COR-L47 (cell line): ENCODE measurements at regions not wholly inside any gene's neighbourhood (a gene's known extent, or its start where the extent isn't known, plus 50 kb on each side); places are given as distances from the start of the nearest gene placed in this dataset.

Source experiments
- DNase-seq: peaks from one replicate; lab custom pipeline; 2025; lab: John Stamatoyannopoulos, UW

DNA sequence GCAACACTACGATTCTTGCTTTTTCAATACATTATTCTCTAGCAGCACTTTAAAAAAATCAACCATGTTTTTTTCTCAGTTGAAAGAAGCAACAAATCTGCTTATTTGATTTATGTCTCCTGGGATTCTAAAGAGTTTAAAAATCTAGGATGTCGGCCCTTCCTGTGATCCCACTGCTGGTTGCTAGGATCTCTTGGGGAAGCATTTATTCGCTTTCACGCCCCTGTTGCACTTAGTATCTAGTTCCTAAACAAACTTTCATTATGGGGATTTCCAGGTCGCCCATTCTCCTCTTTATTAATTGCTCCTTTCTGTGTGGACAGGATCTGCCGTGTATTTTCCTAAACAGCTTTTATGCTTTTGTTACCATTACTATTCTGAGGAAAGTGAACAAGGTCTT, 313.5 kb downstream of the AGTPBP1 start:
- no peak for DNase-seq

DNA sequence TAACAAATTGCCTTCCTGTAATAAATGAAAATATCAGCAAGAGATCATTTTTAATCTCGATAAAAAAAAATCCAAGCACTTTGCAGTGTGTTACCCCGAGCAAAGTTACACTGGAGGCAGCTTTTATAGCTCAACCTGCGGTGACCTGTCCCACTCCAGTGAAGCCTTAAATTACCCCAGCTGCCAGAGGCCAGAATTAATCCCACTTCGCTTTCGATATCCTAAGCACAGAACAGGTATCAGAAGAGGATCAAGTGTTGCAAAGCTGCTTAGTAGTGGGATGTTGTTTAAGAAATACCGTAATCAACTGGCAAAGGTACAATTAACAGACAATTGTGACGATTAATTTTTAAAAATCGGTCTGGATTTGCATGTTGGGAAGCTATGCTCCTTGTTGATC, 314.0 kb downstream of the AGTPBP1 start:
- no peak for DNase-seq

DNA sequence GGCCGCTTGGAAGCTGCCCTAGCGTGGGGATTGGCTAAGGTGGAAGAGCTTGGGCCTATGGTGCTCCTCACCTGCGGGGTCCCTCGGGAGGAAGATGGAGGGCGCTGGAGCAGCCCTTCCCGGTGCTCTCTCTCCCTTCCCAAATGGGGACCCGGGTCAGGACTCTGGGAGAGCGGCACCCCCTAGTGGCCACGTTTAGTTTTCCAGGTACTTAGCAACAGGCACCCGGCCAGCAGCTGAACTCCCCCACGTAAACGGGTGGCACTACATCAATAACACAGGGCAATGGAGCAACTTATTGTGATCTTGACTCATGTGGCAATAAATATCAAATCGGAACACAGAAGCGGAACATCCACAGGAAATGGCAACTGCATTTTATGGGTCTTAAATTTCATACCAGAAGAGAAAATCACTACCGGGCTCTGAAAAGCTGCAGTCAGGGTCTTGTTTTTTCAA, 316.6 kb downstream of the AGTPBP1 start:
- peak; percentile 59 for DNase-seq

DNA sequence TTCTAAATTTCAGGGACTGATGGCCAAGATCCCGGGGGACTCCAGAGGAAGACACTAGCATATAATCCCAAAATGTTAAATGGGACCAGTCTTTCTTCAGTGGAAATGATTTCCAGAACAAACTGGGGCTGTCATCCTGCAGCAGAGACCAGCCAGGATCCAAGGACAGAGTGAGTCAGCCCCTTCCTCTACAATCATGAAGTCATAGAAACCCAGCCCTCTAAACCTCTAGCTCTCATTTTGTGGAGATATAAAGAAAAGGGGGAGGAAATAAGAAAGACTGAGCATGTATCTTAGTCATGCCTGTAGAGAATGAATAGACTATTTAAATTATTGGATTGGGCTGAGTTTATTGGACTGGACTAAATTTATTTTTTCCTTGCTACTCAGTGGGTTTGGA, 318.3 kb downstream of the AGTPBP1 start:
- DNase-seq = no peak

DNA sequence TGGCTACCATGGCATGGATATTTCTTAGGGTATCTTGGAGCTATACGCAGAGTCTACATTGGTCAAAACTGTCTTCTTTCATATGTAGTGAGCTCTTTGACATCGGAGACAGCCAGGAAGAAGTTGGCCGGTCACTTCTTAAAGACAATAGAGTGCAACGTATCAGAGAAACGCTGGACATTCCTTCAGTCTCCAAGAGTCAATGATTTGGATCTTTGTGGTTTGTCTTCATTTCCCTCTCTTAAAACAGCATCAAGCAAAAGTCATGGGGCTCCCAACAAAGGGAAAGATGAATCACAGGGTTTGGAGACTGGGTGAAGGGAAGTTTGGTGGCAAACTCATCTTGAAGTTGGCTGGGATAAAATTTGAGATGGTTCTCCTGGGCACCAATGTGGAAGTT, 320.1 kb downstream of the AGTPBP1 start:
- DNase-seq = no peak

DNA sequence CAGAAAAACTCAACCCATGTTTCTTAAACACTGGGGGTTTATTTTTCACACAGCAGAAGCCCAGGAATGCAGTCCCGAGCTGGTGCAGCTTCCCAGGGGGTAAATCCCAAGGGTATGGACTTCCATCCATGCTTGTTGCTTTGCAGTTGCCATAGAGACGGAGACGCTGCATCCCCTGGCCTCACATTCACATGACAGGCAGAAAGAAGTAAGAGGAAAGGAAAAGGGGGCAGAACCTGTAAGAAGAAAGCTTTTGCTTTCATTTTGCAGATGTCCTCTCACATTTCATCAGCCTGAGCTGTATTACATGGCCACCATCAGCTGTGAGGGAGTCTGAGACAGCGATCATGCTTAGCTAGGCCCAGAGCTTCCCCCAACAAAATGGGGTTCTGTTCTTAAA, 321.0 kb downstream of the AGTPBP1 start:
- no peak for DNase-seq

DNA sequence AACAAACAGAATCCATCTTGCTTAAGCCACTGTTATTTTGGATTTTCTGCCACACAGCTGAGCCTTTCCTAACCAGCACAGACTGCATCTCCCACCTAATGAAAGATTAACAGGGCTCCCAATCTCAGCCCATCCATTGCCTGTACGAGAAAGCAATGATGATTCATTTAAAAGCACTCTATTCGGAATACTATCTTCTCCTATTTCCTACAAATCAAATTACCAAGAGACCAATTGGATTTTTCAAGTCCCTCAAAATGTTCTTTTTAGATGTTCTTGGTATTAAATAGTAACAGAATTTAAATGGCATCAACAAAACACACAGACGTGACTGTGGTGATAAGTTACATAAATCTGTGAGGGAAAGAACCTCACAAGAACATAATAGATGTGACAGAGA, 324.1 kb downstream of the AGTPBP1 start:
- no peak for DNase-seq

DNA sequence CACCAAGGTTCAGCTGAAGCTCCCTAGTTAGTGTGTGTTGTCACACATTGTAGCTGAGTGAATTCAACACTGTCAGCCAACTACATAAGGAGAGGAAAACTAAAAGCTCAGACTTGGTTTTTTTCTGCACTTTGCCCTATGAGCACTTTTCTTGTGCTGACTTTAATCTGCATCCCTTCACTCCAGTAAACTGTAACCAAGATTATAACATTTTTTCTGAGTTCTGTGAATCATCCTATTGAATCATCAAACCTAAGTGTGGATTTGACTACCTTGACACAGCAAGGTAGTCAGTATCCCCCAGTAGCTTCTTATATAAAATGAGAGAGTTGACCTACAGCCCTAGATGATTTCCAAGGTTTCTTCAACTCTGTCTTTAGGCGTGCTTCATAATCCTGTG, 325.0 kb downstream of the AGTPBP1 start:
- no peak for DNase-seq

DNA sequence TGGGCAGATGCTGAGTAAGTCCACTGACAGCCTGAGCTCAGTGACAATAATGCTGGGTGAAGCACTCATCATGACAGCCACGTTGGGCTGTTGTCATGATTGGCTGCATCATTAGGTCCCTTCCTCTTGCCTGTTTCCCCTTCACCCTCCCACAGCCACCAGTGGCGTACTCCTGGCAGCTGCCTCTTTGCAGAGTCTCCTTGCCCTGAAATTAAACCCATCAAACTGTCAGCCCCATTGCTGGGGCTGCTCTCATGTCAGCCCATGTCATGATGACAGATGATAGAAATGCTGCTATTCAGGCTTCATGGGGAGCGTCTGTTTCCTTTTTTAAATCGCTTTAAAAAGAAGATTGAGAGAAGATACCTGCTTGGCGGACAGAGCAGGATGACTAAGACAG, 327.4 kb downstream of the AGTPBP1 start:
- no peak for DNase-seq

DNA sequence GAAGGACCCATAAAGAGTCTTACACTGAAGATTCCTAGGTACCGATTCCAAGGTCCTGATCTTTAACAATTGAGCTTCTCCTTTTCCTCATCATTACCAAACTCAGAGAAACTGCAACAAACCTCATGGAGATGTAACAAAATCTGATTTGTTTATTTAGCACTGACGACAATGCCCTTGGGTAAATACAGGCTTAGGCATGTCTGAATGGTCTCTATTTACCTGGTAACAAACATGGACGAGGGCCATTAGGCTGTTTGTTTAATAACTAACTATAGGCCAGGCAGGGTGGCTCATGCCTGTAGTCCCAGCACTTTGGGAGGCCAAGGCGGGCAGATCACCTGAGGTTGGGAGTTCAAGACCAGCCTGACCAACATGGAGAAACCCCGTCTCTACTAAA, 333.3 kb downstream of the AGTPBP1 start:
- DNase-seq = peak; percentile 12

DNA sequence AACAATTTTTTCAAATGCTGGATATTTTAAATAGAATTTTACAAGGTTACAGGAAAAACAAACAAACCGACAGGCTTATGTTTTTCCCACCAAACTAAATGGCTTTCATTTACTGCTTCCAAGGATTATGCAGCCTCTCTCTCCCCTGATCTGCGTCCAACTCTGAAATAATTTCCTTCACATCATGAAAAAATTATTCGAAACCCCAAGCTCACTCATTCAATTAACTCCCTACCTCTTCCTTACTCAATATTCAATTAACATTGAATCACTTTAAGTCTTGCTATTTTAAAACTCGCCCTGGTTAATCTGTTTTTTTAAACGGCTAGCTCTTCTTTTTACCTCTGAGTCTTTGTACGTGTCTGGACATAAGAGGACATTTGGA, 336.2 kb downstream of the AGTPBP1 start:
- no peak for DNase-seq

DNA sequence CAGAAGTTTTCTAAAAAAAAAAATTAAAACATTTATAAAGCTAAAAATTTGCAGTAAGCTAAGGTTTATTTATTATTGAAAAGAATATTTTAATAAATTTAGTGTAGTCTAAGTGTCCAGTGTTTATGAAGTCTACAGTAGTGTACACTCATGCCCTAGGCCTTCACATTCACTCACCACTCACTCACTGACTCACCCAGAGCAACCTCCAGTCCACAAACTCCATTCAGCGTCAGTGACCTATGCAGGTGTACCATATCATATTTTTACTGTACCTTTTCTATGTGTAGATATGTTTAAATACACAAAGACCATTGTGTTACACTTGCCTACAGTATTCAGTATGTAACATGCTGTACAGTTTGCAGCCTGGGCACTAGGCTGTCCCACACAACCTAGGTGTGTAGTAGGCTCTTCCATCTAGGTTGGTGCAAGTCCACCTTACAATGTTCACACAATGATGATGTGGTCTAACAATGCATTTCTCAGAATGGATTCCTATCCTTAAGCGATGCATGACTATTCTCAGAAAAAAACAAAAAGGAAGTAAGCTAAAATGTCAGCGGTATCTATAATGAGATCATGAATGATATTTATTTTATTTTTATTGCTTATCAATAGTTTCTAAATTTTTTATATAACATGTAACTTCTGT, 336.7 kb downstream of the AGTPBP1 start:
- no peak for DNase-seq

DNA sequence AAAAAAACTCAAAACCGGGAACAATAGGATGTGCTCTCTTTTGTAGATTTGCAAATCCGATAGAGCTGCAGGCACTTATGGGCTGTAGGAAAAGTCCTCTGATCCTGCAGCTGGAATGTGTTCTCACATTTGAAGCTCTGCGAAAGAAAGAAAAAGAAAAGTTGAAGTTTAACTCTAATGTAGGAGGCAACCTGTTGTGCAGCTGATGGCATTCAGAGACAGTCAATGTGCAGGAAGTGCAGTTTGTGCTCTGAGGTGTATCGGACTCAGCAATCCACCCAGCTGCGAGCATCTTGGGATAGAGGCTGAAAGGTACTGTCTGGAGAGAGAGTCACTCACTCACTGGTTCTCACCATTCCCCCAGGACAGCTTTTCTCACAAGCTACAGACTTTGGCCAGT, 339.2 kb downstream of the AGTPBP1 start:
- DNase-seq = no peak

DNA sequence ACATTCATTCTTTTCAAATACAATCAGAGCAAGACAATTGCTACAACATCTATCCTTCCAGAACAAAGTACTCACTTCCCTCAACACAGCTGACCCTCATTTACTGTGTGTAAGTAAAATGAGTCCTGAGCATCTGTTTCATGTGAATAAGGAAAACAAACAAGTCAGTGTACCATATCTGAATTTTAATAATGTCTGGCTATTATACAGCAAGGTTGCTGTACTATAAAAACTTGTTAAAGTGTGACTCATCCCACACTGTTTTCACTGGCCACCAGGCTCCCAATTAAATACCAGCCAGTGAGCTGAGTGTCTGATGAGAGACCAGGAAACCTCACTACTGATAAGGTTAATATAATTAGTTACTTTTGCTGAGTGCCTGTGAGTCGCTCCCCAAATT, 339.8 kb downstream of the AGTPBP1 start:
- no peak for DNase-seq

DNA sequence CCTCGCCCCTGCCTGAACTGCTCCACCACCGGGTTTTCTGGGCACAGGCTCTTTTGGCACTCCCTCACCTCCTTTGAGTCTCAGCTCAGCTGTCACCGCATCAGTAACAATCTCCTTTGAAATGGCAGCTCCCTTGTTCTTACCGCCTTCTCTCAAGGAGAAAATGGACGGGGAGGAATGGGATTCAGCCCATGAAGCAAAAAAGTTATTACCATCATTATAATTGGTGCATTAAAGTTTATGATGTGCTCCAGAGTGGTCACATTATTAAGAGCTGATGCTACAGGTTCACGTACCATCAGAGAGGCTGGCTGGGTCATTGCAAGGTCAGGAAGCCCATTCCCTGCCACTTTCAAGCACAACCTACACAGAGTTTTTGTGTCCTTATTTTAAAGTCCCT, 344.7 kb downstream of the AGTPBP1 start:
- no peak for DNase-seq

DNA sequence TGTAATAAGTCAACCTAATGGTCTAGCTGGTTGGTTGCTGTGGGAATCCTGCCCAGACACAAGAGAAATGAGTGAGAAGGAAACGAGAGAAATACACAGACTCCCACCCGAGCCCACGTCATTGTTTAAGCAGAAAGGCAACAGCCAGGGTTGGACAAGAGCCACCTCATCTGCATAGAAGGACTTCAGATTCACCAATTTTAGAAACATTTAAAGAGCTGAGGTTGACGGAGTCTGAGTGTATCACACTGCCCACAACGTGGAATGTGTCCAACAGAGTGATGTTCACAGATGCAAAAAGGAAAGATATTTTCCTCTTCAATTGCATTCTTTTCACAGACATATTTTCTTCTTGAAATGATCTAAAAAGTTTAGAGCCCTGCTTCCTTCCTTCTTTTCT, 349.5 kb downstream of the AGTPBP1 start:
- no peak for DNase-seq

DNA sequence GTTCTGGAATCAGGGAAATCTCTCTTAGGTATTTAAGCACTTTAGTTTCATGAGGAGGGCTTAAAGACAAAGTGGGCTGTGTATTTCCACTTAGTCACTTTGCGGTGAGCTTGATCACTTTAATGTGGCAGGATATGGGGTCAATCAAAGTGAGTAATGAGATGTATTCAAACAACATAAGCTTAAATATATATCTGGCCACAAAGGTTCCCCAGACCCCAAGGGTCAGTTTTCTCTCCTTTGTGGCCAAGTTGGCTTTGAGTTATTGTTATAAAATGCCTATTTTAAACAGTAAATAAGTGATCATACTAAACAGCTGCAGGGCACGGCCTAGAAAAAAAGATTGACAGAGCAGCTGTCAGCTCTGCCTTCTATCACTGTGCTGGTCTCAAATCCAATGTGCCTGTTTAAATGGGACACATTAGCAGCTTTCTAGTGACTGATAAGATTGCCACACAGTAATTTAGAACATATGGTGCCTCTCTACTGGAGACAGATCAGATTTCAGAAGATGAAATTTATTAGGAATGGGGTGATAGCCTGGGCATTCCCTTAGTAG, 363.9 kb downstream of the AGTPBP1 start:
- DNase-seq = no peak

DNA sequence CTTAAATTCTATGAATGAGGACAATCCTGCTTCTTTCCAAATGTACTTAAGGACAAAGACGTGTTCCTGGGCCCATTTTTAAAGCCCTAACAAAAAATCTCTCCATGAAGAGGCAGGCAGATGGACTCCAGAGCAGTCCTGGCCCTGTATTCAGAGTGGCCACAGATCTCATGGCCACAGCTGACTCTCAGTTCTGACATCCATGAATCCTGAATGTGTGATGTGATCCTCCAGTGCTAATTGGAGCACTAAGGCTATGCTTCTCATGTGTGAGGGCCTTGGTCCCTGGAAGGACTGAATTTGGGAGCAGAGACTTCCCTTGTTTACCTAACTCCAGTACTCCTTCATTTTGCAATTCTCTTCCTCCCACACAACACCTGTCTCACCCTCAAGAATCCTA, 373.0 kb downstream of the AGTPBP1 start:
- no peak for DNase-seq

DNA sequence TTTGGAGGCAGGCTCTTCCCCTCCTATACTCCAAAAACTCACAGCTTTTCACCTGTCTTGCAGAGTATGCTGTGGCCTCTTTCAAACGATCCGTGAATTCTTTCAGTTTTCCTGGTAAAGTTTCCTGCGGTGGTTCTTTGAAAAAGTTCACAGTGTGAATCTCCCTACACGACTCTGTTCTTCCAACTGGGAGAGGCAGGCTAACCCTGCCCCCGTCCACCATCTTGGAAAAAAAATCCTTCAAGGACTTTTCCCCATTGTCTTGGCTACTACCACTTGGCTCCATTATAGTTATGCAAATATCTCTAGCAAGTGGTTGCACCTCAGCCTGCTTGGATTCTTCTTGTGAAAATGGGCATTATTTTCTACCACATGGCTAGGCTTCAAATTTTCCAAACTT, 382.6 kb downstream of the AGTPBP1 start:
- DNase-seq = no peak

DNA sequence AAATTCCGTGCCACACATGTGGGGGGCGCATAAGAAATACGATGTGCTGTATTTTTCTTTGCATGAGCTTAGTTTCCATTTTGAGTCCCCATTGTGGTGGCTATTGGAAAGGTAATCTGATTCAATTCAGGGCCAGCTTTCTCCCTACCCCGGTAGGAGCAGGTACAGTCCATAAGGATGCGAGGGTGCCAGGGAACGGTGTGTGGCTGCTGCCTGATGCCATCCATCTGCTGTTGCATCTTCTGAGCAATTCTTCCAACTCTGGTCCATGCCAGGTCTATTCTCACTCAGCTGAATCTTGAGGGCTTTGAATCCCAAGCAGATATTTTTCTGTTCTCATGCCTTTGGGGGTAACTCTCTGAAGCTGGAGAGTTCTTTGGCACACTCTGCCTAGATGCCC, 392.7 kb downstream of the AGTPBP1 start:
- DNase-seq = no peak

DNA sequence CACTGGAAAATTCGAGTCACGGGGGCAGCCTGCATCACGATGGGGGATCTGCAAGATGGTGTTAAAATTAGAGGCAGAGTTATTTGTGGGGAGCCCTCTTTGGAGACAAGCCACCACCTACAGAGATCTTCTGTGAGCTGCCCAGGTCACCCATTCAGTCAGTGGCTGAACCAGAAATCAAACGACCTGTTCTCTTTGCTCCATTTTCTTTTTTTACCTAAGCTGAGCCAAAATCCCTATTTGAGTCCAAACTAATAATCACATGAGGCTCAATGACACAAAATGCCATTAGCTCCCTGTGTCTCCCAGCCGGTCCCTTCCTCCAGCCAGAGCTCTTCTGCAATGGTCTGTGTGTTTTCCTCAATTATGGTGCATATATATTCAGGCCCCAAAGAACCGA, 394.2 kb downstream of the AGTPBP1 start:
- no peak for DNase-seq

DNA sequence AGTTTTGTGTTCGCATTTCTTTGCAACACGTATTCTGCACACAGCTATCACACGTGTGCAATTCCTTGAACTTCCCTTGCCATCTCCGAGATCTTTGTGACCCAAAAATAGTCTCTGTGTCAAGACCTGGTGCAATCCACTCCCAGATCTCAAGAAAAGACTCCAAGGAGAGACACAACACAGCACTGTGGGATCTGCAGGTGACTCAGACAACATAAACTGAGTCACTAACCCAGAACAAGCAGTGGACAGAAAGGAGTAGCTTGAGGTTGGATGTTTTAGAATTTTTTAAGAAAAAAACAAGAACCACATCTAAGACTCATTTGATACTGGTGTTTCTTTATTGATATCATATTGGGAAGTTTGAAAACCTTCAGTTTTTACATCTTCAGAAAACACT, 396.9 kb downstream of the AGTPBP1 start:
- no peak for DNase-seq

DNA sequence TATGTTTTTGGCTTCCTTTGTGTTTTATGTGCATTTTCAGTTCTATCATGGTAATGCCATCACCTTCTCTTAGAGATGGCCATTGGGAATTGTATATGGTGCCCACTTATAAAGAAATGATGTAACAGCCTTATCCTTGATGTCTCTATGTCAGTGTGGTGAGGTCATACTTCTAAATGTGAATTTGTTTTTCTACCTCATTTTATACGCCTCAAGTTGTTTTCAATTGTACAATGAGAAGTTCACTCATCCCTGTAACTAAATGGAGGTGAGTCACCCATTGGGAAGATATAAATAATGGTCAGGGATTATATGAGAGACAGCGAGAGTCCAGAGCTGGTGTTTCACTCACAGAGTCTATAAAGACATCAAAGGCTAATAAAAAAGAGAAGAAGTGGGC, 402.4 kb downstream of the AGTPBP1 start:
- DNase-seq = no peak

DNA sequence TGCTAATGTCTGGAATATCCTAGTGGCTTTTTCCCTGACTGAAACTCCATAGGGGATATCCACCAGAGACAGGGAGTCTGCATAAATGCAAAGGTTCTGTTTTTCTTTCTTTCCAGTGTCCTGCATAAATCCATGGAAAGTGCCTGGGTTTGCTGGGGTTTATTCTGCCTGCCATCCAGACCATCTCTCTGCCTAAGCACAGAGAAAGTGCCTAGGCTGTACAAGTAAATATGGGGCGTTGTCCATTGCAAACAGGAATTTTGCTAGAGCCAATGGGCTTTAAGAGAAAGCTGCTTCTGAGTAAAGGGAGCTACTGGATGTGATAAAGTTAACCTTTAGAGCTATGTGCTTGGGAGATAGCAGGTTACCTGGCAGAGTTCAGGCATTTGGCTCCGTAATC, 407.5 kb downstream of the AGTPBP1 start:
- no peak for DNase-seq
